ENCODE measurements at regions not wholly inside any gene's neighbourhood (a gene's known extent, or its start where the extent isn't known, plus 50 kb on each side); places are given as distances from the start of the nearest gene placed in this dataset.
"Not testable (repeated sequence)": the region's sequence is repeated elsewhere in the genome, so short reads cannot be mapped to it uniquely, and the experiment has no call there.

- in situ Hi-C loops (cut with MboI; ENCODE audit: low pct_ligation_motif_present in 1 of 4, low pct_unique_long_range_greater_than_20kb in 1 of 4, low sequenced_read_pairs in 3 of 4): no loop called here
These were observed 167.7 kb downstream of the DDX1 start for GRCh38 chr2:15759385-15759784.

GRCh38 chr2:15759791-15760190 lies 168.1 kb downstream of the DDX1 start:
- in situ Hi-C loops (cut with MboI; ENCODE audit: low pct_ligation_motif_present in 1 of 4, low pct_unique_long_range_greater_than_20kb in 1 of 4, low sequenced_read_pairs in 3 of 4); H3K27me3 ChIP-seq; H3K27ac ChIP-seq; H3K4me3 ChIP-seq; H3K4me1 ChIP-seq; intact Hi-C loops (cut with DNase I; ENCODE audit: low total_unique reads); H3K9me3 ChIP-seq; H3K36me3 ChIP-seq; DNase-seq: not testable (repeated sequence)
- WGBS, 2 donors (ENCODE audit: low coverage in 1 of 2): 59 to 89% methylated on average over 3 to 4 of the region's 4 CpGs

More at GRCh38 chr2:15759385-15759784, 167.7 kb downstream of the DDX1 start:
- no peaks in the 10 kb centered on the region for H3K4me1 ChIP-seq
- TF ChIP-seq POLR2A (IDR thresholded peaks at IDR 0.05) (no peak), POLR2AphosphoS5 (IDR thresholded peaks at IDR 0.05) (no peak), CTCF (IDR thresholded peaks at IDR 0.05) (no peak), EP300 (IDR thresholded peaks at IDR 0.05; ENCODE audit: low read depth) (no peak)
- H3K4me3 ChIP-seq: no peak overlapping the region
- 64 to 79% methylated on average over 1 of the region's 1 CpG for WGBS, 2 donors (ENCODE audit: low coverage in 1 of 2)
- H3K36me3 ChIP-seq: no peaks in the 10 kb centered on the region
- intact Hi-C loops (cut with DNase I; ENCODE audit: low total_unique reads): no loop called here
- no peaks in the 10 kb centered on the region for H3K9me3 ChIP-seq
- H3K27ac ChIP-seq: no peak overlapping the region
- DNase-seq: no peak
- H3K27me3 ChIP-seq: no peaks in the 10 kb centered on the region

- H3K4me1 ChIP-seq: no peaks in the 10 kb centered on the region
- no peak for TF ChIP-seq EP300 (IDR thresholded peaks at IDR 0.05; ENCODE audit: low read depth)
- H3K36me3 ChIP-seq: no peaks in the 10 kb centered on the region
- in situ Hi-C loops (cut with MboI; ENCODE audit: low pct_ligation_motif_present in 1 of 4, low pct_unique_long_range_greater_than_20kb in 1 of 4, low sequenced_read_pairs in 3 of 4): no loop called here
- no peaks in the 10 kb centered on the region for H3K27me3 ChIP-seq
- DNase-seq: no peak
- intact Hi-C loops (cut with DNase I; ENCODE audit: low total_unique reads): no loop called here
- no peak overlapping the region for H3K4me3 ChIP-seq
- no peaks in the 10 kb centered on the region for H3K9me3 ChIP-seq
- WGBS, 2 donors (ENCODE audit: low coverage in 1 of 2): 56 to 72% methylated on average over 3 to 7 of the region's 7 CpGs
- no peak overlapping the region for H3K27ac ChIP-seq
These were observed 168.7 kb downstream of the DDX1 start for GRCh38 chr2:15760232-15760910.

GRCh38 chr2:15761056-15761455 lies 169.4 kb downstream of the DDX1 start:
- no peak for DNase-seq
- intact Hi-C loops (cut with DNase I; ENCODE audit: low total_unique reads): no loop called here
- Histone ChIP-seq H3K27me3 (no peaks in the 10 kb centered on the region), H3K4me1 (no peaks in the 10 kb centered on the region), H3K27ac (no peak overlapping the region), H3K36me3 (no peaks in the 10 kb centered on the region), H3K9me3 (no peaks in the 10 kb centered on the region), H3K4me3 (no peak overlapping the region)
- no peak for TF ChIP-seq POLR2A (IDR thresholded peaks at IDR 0.05)
- no peak for TF ChIP-seq EP300 (IDR thresholded peaks at IDR 0.05; ENCODE audit: low read depth)
- 81% methylated on average over 6 of the region's 6 CpGs; no CpG with 5 or more reads in 1 of the 2 donors for WGBS, 2 donors (ENCODE audit: low coverage in 1 of 2)
- in situ Hi-C loops (cut with MboI; ENCODE audit: low pct_ligation_motif_present in 1 of 4, low pct_unique_long_range_greater_than_20kb in 1 of 4, low sequenced_read_pairs in 3 of 4): no loop called here

GRCh38 chr2:15761910-15762309 lies 170.2 kb downstream of the DDX1 start:
- in situ Hi-C loops (cut with MboI; ENCODE audit: low pct_ligation_motif_present in 1 of 4, low pct_unique_long_range_greater_than_20kb in 1 of 4, low sequenced_read_pairs in 3 of 4): no loop called here
- Histone ChIP-seq H3K9me3 (no peaks in the 10 kb centered on the region), H3K27ac (no peak overlapping the region), H3K4me3 (no peak overlapping the region), H3K27me3 (no peaks in the 10 kb centered on the region), H3K36me3 (no peaks in the 10 kb centered on the region), H3K4me1 (no peaks in the 10 kb centered on the region)
- no peak for DNase-seq
- TF ChIP-seq EP300 (IDR thresholded peaks at IDR 0.05; ENCODE audit: low read depth) (no peak), CTCF (IDR thresholded peaks at IDR 0.05) (no peak), POLR2A (IDR thresholded peaks at IDR 0.05) (no peak), POLR2AphosphoS5 (IDR thresholded peaks at IDR 0.05) (no peak)
- 72 to 78% methylated on average over 3 of the region's 3 CpGs for WGBS, 2 donors (ENCODE audit: low coverage in 1 of 2)
- intact Hi-C loops (cut with DNase I; ENCODE audit: low total_unique reads): no loop called here

GRCh38 chr2:15762449-15762848 lies 170.8 kb downstream of the DDX1 start:
- Histone ChIP-seq H3K4me3 (no peak overlapping the region), H3K36me3 (no peaks in the 10 kb centered on the region), H3K27ac (no peak overlapping the region), H3K27me3 (no peaks in the 10 kb centered on the region), H3K4me1 (no peaks in the 10 kb centered on the region), H3K9me3 (no peaks in the 10 kb centered on the region)
- TF ChIP-seq EP300 (IDR thresholded peaks at IDR 0.05; ENCODE audit: low read depth): no peak
- no peak for TF ChIP-seq POLR2A (IDR thresholded peaks at IDR 0.05)
- TF ChIP-seq POLR2AphosphoS5 (IDR thresholded peaks at IDR 0.05): no peak
- TF ChIP-seq CTCF (IDR thresholded peaks at IDR 0.05): no peak
- WGBS, 2 donors (ENCODE audit: low coverage in 1 of 2): 68% methylated on average over 3 of the region's 3 CpGs; no CpG with 5 or more reads in 1 of the 2 donors
- DNase-seq: no peak
- intact Hi-C loops (cut with DNase I; ENCODE audit: low total_unique reads): no loop called here
- in situ Hi-C loops (cut with MboI; ENCODE audit: low pct_ligation_motif_present in 1 of 4, low pct_unique_long_range_greater_than_20kb in 1 of 4, low sequenced_read_pairs in 3 of 4): no loop called here

Measured in transverse colon (tissue), 4 donors.